T-cell (primary cell): ENCODE measurements at regions not wholly inside any gene's neighbourhood (a gene's known extent, or its start where the extent isn't known, plus 50 kb on each side); places are given as distances from the start of the nearest gene placed in this dataset.
"Not testable (repeated sequence)": the region's sequence is repeated elsewhere in the genome, so short reads cannot be mapped to it uniquely, and the experiment has no call there.

Source experiments
- ATAC-seq, 4 experiments: fragments of 200-7000 bp in 3 of 4; fragments of 150-1000 bp in 1 of 4; cut with Tn5 transposase; replicated peaks in 1 of 4; 1 replicate in 3 of 4; 2 replicates in 1 of 4; pipeline ENCODE4 v1.10.0; 2021; ENCODE audit warnings: moderate library complexity in 3 of 4, mild to moderate bottlenecking in 2 of 4, moderate number of reproducible peaks in 1 of 4
- CTCF ChIA-PET, 2 donors: fragments of 300-600 bp; sonication (Branson Sonifier 250); formaldehyde crosslinking; loops; one replicate each; lab custom pipeline; 2022; ENCODE audit warnings: antibody characterized with exemption in 2 of 2; lab: Charles Lee
- POLR2A ChIA-PET, 2 donors: fragments of 300-600 bp; sonication (Branson Sonifier 250); formaldehyde crosslinking; loops; one replicate each; lab custom pipeline; 2022; ENCODE audit warnings: antibody characterized with exemption in 2 of 2; lab: Charles Lee
- DNase-seq, 35 experiments: peaks; one replicate each; pipeline versions ENCODE4 v3.0.0 to v3.0.0-alpha.2; 2013 to 2023
- H3K27ac ChIP-seq: one replicate; pipeline ENCODE4 v1.5.1; 2013; ENCODE audit warnings: low read length
- H3K27me3 ChIP-seq, 2 experiments: replicated peaks in 1 of 2; 1 replicate in 1 of 2; 2 replicates in 1 of 2; pipeline versions ENCODE4 v1.6.1 to v1.7.0; 2013; ENCODE audit warnings: low read length in 1 of 2, mixed read lengths in 1 of 2; ENCODE audit not compliant: control insufficient read depth in 2 of 2, insufficient read depth in 2 of 2; ENCODE audit errors: extremely low read depth in 1 of 2
- H3K36me3 ChIP-seq, 2 donors: 1 replicate in 1 of 2; 2 replicates in 1 of 2; pipeline versions ENCODE4 v1.6.1 to v1.7.0; 2013; ENCODE audit warnings: low read length in 1 of 2; ENCODE audit not compliant: control insufficient read depth in 2 of 2, insufficient read depth in 1 of 2; ENCODE audit errors: extremely low read depth in 1 of 2
- H3K4me1 ChIP-seq, 2 experiments: 1 replicate in 1 of 2; 2 replicates in 1 of 2; pipeline versions ENCODE4 v1.6.1 to v1.7.0; 2013; ENCODE audit warnings: low read length in 2 of 2, mixed read lengths in 1 of 2; ENCODE audit not compliant: insufficient read depth in 2 of 2, control insufficient read depth in 1 of 2; ENCODE audit errors: extremely low read depth in 1 of 2
- H3K4me3 ChIP-seq, 2 donors: 1 replicate in 1 of 2; 2 replicates in 1 of 2; pipeline versions ENCODE4 v1.5.1 to v1.7.0; 2013; ENCODE audit warnings: mild to moderate bottlenecking in 2 of 2, low read length in 1 of 2, moderate library complexity in 1 of 2; ENCODE audit not compliant: control insufficient read depth in 1 of 2; ENCODE audit errors: extremely low read depth in 1 of 2
- H3K9me3 ChIP-seq: 2 replicates; pipeline ENCODE4 v1.7.0; 2013
- H3K27ac Mint-ChIP-seq, 2 donors: one replicate each; pipeline ENCODE4 v1.8.0; 2020 to 2021; ENCODE audit warnings: mild to moderate bottlenecking in 2 of 2, mixed read lengths in 2 of 2
- H3K27me3 Mint-ChIP-seq, 2 donors: one replicate each; pipeline ENCODE4 v1.8.0; 2021 to 2022; ENCODE audit warnings: mixed read lengths in 2 of 2
- H3K36me3 Mint-ChIP-seq: one replicate; pipeline ENCODE4 v1.8.0; 2021; ENCODE audit warnings: mixed read lengths
- H3K4me1 Mint-ChIP-seq, 3 donors: one replicate each; pipeline ENCODE4 v1.8.0; 2020 to 2022; ENCODE audit warnings: mixed read lengths in 3 of 3, mild to moderate bottlenecking in 1 of 3
- H3K4me3 Mint-ChIP-seq, 3 donors: one replicate each; pipeline ENCODE4 v1.8.0; 2020 to 2022; ENCODE audit warnings: mild to moderate bottlenecking in 3 of 3, mixed read lengths in 3 of 3, moderate library complexity in 3 of 3
- H3K9me3 Mint-ChIP-seq, 3 donors: one replicate each; pipeline ENCODE4 v1.8.0; 2020 to 2022; ENCODE audit warnings: mixed read lengths in 3 of 3
- WGBS: methylation state at CpG from one replicate; pipeline ENCODE4 v1.1.5; 2013; ENCODE audit warnings: missing lambda C conversion rate; ENCODE audit not compliant: insufficient coverage; 5-methylcytosine and 5-hydroxymethylcytosine counted together

GRCh38 chr5:6080930-6081726, 297.2 kb downstream of the MED10 start:
- Histone ChIP-seq H3K27ac (no peak overlapping the region), H3K4me3 (no peak overlapping the region), H3K9me3 (no peaks in the 10 kb centered on the region), H3K36me3 (no peaks in the 10 kb centered on the region), H3K4me1 (no peaks in the 10 kb centered on the region), H3K27me3 (no peaks in the 10 kb centered on the region)
- DNase-seq: no peak
- POLR2A ChIA-PET: interaction anchor here in 1 of 2 donors (0.6 kb wide), 1 partner anchor 263 kb away, joined by 3 read pairs; no protein-coding TSS in a partner anchor
- WGBS: 95% methylated on average over 9 of the region's 10 CpGs
- Mint-ChIP-seq H3K9me3 (no peaks in the 10 kb centered on the region), H3K36me3 (no peaks in the 10 kb centered on the region), H3K27me3 (no peaks in the 10 kb centered on the region), H3K27ac (no peak overlapping the region), H3K4me3 (no peak overlapping the region), H3K4me1 (no peaks in the 10 kb centered on the region)
- CTCF ChIA-PET: no interaction called here
- no peak for ATAC-seq

- Mint-ChIP-seq H3K36me3 (no peaks in the 10 kb centered on the region), H3K27ac (no peak overlapping the region), H3K9me3 (no peaks in the 10 kb centered on the region), H3K4me1 (no peaks in the 10 kb centered on the region), H3K27me3 (peaks cover 0 to 3% of the 10 kb centered on the region in 2 donors), H3K4me3 (no peak overlapping the region)
- H3K4me1 ChIP-seq: no peaks in the 10 kb centered on the region
- POLR2A ChIA-PET: interaction anchor here in 1 of 2 donors (0.6 kb wide), 1 partner anchor 262 kb away, joined by 3 read pairs; no protein-coding TSS in a partner anchor
- H3K27me3 ChIP-seq: no peaks in the 10 kb centered on the region
- H3K27ac ChIP-seq: no peak overlapping the region
- ATAC-seq (no peak), DNase-seq (no peak)
- H3K36me3 ChIP-seq: no peaks in the 10 kb centered on the region
- CTCF ChIA-PET: no interaction called here
- WGBS: 84% methylated on average over 6 of the region's 7 CpGs
- H3K4me3 ChIP-seq: no peak overlapping the region
- H3K9me3 ChIP-seq: no peaks in the 10 kb centered on the region
Measured at GRCh38 chr5:6080436-6080835, 297.9 kb downstream of the MED10 start.

GRCh38 chr5:6078881-6079280, 299.5 kb downstream of the MED10 start:
- no peaks in the 10 kb centered on the region for H3K36me3 Mint-ChIP-seq
- Histone ChIP-seq H3K27me3 (no peaks in the 10 kb centered on the region), H3K9me3 (no peaks in the 10 kb centered on the region), H3K27ac (no peak overlapping the region), H3K4me3 (no peak overlapping the region), H3K4me1 (no peaks in the 10 kb centered on the region), H3K36me3 (no peaks in the 10 kb centered on the region)
- H3K9me3 Mint-ChIP-seq: no peaks in the 10 kb centered on the region
- peaks cover 3 to 6% of the 10 kb centered on the region in 2 donors for H3K27me3 Mint-ChIP-seq
- H3K4me1 Mint-ChIP-seq: no peaks in the 10 kb centered on the region
- POLR2A ChIA-PET: no interaction called here
- ATAC-seq (no peak), DNase-seq (no peak)
- no peak overlapping the region for H3K4me3 Mint-ChIP-seq
- WGBS: 50% methylated on average over 1 of the region's 5 CpGs
- CTCF ChIA-PET: no interaction called here
- no peak overlapping the region for H3K27ac Mint-ChIP-seq

- Mint-ChIP-seq H3K9me3 (peaks cover 0 to 4% (median 0%) of the 10 kb centered on the region in 3 donors), H3K4me1 (no peaks in the 10 kb centered on the region), H3K36me3 (no peaks in the 10 kb centered on the region), H3K4me3 (no peak overlapping the region), H3K27me3 (peaks cover 3 to 6% of the 10 kb centered on the region in 2 donors), H3K27ac (no peak overlapping the region)
- Histone ChIP-seq H3K9me3 (no peaks in the 10 kb centered on the region), H3K36me3 (no peaks in the 10 kb centered on the region), H3K4me1 (no peaks in the 10 kb centered on the region), H3K4me3 (no peak overlapping the region), H3K27me3 (no peaks in the 10 kb centered on the region), H3K27ac (no peak overlapping the region)
- ChIA-PET POLR2A (interaction anchor here in 1 of 2 donors (0.5 kb wide), 1 partner anchor 982 kb away, joined by 6 read pairs; no protein-coding TSS in a partner anchor), CTCF (no interaction called here)
- DNase-seq: no peak
- WGBS: 71% methylated on average over 1 of the region's 7 CpGs
- ATAC-seq: no peak
Measured at GRCh38 chr5:6076341-6077239, 301.8 kb downstream of the MED10 start.

- H3K4me3 ChIP-seq, H3K27ac ChIP-seq, H3K36me3 ChIP-seq, H3K27ac Mint-ChIP-seq, H3K9me3 Mint-ChIP-seq, H3K9me3 ChIP-seq, DNase-seq, H3K4me1 ChIP-seq, H3K27me3 ChIP-seq, POLR2A ChIA-PET, CTCF ChIA-PET, H3K27me3 Mint-ChIP-seq, ATAC-seq, H3K36me3 Mint-ChIP-seq, H3K4me1 Mint-ChIP-seq, H3K4me3 Mint-ChIP-seq: not testable (repeated sequence)
- WGBS: no CpG with 5 or more reads among the region's 4 CpGs
Measured at GRCh38 chr5:6072488-6072887, 305.9 kb downstream of the MED10 start.

GRCh38 chr5:6069496-6070185, 308.7 kb downstream of the MED10 start:
- ATAC-seq (no peak), DNase-seq (no peak)
- Histone ChIP-seq H3K4me3 (no peak overlapping the region), H3K36me3 (no peaks in the 10 kb centered on the region), H3K27me3 (no peaks in the 10 kb centered on the region), H3K27ac (no peak overlapping the region), H3K4me1 (no peaks in the 10 kb centered on the region), H3K9me3 (no peaks in the 10 kb centered on the region)
- H3K27me3 Mint-ChIP-seq: no peaks in the 10 kb centered on the region
- peaks cover 0 to 4% (median 3%) of the 10 kb centered on the region in 3 donors for H3K9me3 Mint-ChIP-seq
- H3K4me1 Mint-ChIP-seq: no peaks in the 10 kb centered on the region
- POLR2A ChIA-PET: no interaction called here
- 33% methylated on average over 1 of the region's 4 CpGs for WGBS
- H3K36me3 Mint-ChIP-seq: no peaks in the 10 kb centered on the region
- H3K27ac Mint-ChIP-seq: no peak overlapping the region
- H3K4me3 Mint-ChIP-seq: no peak overlapping the region
- CTCF ChIA-PET: no interaction called here
